ENCODE measurements at regions not wholly inside any gene's neighbourhood (a gene's known extent, or its start where the extent isn't known, plus 50 kb on each side); places are given as distances from the start of the nearest gene placed in this dataset.
"Not testable (repeated sequence)": the region's sequence is repeated elsewhere in the genome, so short reads cannot be mapped to it uniquely, and the experiment has no call there.

DNA sequence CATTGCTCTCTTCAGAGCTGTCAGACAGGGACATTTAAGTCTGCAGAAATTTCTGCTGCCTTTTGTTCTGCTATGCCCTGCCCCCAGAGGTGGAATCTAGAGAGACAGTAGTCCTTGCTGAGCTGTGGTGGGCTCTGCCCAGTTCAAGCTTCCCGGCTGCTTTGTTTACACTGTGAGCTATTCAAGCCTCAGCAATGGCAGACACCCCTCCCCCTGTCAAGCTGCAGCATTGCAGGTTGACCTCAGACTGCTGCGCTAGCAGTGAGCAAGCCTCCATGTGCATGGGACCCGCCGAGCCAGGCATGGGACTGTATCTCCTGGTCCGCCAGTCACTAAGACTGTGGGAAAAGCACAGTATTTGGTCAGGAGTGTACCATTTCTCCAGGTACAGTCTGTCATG lies 53.6 kb upstream of the MAPK10 start:
- not testable (repeated sequence) for H3K4me3 ChIP-seq; DNase-seq (ENCODE audit: low spot score); H3K36me3 ChIP-seq; H3K27me3 ChIP-seq (replicated peaks; ENCODE audit: insufficient read depth); ATAC-seq (ENCODE audit: insufficient number of reproducible peaks, low FRiP score, low read depth); H3K9me3 ChIP-seq; H3K27ac ChIP-seq; H3K4me1 ChIP-seq (ENCODE audit: control insufficient read depth in 1 of 2, low read depth in 2 of 2)

- TF ChIP-seq, protein P1, sequence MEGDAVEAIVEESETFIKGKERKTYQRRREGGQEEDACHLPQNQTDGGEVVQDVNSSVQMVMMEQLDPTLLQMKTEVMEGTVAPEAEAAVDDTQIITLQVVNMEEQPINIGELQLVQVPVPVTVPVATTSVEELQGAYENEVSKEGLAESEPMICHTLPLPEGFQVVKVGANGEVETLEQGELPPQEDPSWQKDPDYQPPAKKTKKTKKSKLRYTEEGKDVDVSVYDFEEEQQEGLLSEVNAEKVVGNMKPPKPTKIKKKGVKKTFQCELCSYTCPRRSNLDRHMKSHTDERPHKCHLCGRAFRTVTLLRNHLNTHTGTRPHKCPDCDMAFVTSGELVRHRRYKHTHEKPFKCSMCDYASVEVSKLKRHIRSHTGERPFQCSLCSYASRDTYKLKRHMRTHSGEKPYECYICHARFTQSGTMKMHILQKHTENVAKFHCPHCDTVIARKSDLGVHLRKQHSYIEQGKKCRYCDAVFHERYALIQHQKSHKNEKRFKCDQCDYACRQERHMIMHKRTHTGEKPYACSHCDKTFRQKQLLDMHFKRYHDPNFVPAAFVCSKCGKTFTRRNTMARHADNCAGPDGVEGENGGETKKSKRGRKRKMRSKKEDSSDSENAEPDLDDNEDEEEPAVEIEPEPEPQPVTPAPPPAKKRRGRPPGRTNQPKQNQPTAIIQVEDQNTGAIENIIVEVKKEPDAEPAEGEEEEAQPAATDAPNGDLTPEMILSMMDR (IDR thresholded peaks at IDR 0.05): no peak
- no peaks in the 10 kb centered on the region for H3K4me1 ChIP-seq (ENCODE audit: control insufficient read depth in 1 of 2, low read depth in 2 of 2)
- no peak for ATAC-seq (ENCODE audit: insufficient number of reproducible peaks, low FRiP score, low read depth)
Measured at GRCh38 chr4:86414686-86415085, 54.8 kb upstream of the MAPK10 start.

DNA sequence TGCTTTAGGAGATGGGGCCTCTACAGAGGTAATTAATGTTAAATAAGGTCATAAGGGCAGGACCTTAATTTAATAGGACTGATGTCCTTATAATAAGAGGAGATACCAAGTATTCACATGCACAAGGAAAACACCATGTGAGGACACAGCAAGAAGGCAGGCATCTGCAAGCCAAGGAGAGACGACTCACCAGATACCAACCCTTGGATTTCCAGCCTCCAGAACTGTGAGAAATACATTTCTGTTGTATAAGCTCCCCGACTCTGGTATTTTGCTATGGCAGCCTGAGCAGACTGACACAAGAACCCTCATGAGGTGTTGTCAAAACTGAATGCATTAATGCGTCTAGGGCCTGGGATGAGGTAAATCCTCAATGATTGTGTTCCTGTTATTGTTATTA lies 56.2 kb upstream of the MAPK10 start:
- ATAC-seq (ENCODE audit: insufficient number of reproducible peaks, low FRiP score, low read depth) (no peak), DNase-seq (ENCODE audit: low spot score) (no peak)
- Histone ChIP-seq H3K27me3 (replicated peaks; ENCODE audit: insufficient read depth) (no peaks in the 10 kb centered on the region), H3K4me1 (ENCODE audit: control insufficient read depth in 1 of 2, low read depth in 2 of 2) (no peaks in the 10 kb centered on the region), H3K4me3 (no peak overlapping the region), H3K36me3 (no peaks in the 10 kb centered on the region), H3K27ac (no peak overlapping the region), H3K9me3 (no peaks in the 10 kb centered on the region)
- TF ChIP-seq, protein P1 (IDR thresholded peaks at IDR 0.05): no peak

More at GRCh38 chr4:86414686-86415085, 54.8 kb upstream of the MAPK10 start:
- Histone ChIP-seq H3K27ac (no peak overlapping the region), H3K9me3 (no peaks in the 10 kb centered on the region), H3K36me3 (no peaks in the 10 kb centered on the region), H3K4me3 (no peak overlapping the region), H3K27me3 (replicated peaks; ENCODE audit: insufficient read depth) (no peaks in the 10 kb centered on the region)
- DNase-seq (ENCODE audit: low spot score): no peak

- DNase-seq (ENCODE audit: low spot score) (no peak), ATAC-seq (ENCODE audit: insufficient number of reproducible peaks, low FRiP score, low read depth) (no peak)
- no peaks in the 10 kb centered on the region for H3K36me3 ChIP-seq
- no peak overlapping the region for H3K27ac ChIP-seq
- H3K9me3 ChIP-seq: no peaks in the 10 kb centered on the region
- no peaks in the 10 kb centered on the region for H3K4me1 ChIP-seq (ENCODE audit: control insufficient read depth in 1 of 2, low read depth in 2 of 2)
- H3K27me3 ChIP-seq (replicated peaks; ENCODE audit: insufficient read depth): no peaks in the 10 kb centered on the region
- TF ChIP-seq, protein P1 (IDR thresholded peaks at IDR 0.05): no peak
- no peak overlapping the region for H3K4me3 ChIP-seq
Measured at GRCh38 chr4:86421461-86421860, 61.6 kb upstream of the MAPK10 start.

GRCh38 chr4:86431543-86432116 lies 71.8 kb upstream of the MAPK10 start:
- DNase-seq (ENCODE audit: low spot score) (no peak), ATAC-seq (ENCODE audit: insufficient number of reproducible peaks, low FRiP score, low read depth) (no peak)
- peaks cover 5 to 7% of the 10 kb centered on the region in 2 donors for H3K4me1 ChIP-seq (ENCODE audit: control insufficient read depth in 1 of 2, low read depth in 2 of 2)

More at GRCh38 chr4:86431543-86432116, 71.8 kb upstream of the MAPK10 start:
- Histone ChIP-seq H3K27me3 (replicated peaks; ENCODE audit: insufficient read depth) (no peaks in the 10 kb centered on the region), H3K27ac (no peak overlapping the region), H3K4me3 (no peak overlapping the region), H3K9me3 (no peaks in the 10 kb centered on the region), H3K36me3 (no peaks in the 10 kb centered on the region)
- TF ChIP-seq, protein P1 (IDR thresholded peaks at IDR 0.05): no peak
